Peyer's patch (tissue), 4 donors: ENCODE measurements at regions not wholly inside any gene's neighbourhood (a gene's known extent, or its start where the extent isn't known, plus 50 kb on each side); places are given as distances from the start of the nearest gene placed in this dataset.

Source experiments
- CTCF ChIP-seq, 6 experiments: fragments of 450-650 bp in 4 of 6; fragments of 200-600 bp in 2 of 6; sonication (generic) in 1 of 6; IDR thresholded peaks; one replicate each; pipeline ENCODE4 v1.5.1; 2017 to 2019; ENCODE audit warnings: antibody characterized with exemption in 6 of 6, mild to moderate bottlenecking in 3 of 6, moderate library complexity in 1 of 6
- POLR2A ChIP-seq, 2 donors: fragments of 450-650 bp; IDR thresholded peaks; one replicate each; pipeline ENCODE4 v1.5.1; 2017; ENCODE audit warnings: antibody characterized with exemption in 2 of 2, mild to moderate bottlenecking in 2 of 2, moderate library complexity in 2 of 2

GRCh38 chr5:111998871-111999270 lies 241.9 kb upstream of the NREP start:
- TF ChIP-seq CTCF (IDR thresholded peaks at IDR 0.05) (no peak), POLR2A (IDR thresholded peaks at IDR 0.05) (no peak)
